ENCODE measurements at regions not wholly inside any gene's neighbourhood (a gene's known extent, or its start where the extent isn't known, plus 50 kb on each side); places are given as distances from the start of the nearest gene placed in this dataset.
A peak's percentile ranks its signal among the peaks of the same experiment; 100 is the strongest.

GRCh38 chr22:34880662-34881061 lies 185.3 kb upstream of the ISX start:
- no peak for DNase-seq

- DNase-seq: no peak
Observed at GRCh38 chr22:34881453-34881852, 184.5 kb upstream of the ISX start.

GRCh38 chr22:34885852-34886251 lies 180.1 kb upstream of the ISX start:
- DNase-seq: no peak

GRCh38 chr22:34886391-34886790 lies 179.6 kb upstream of the ISX start:
- no peak for DNase-seq

- no peak for DNase-seq
Observed at GRCh38 chr22:34886812-34887211, 179.1 kb upstream of the ISX start.

GRCh38 chr22:34897126-34897525 lies 168.8 kb upstream of the ISX start:
- no peak for DNase-seq

- DNase-seq: no peak
Observed at GRCh38 chr22:34902335-34902734, 163.6 kb upstream of the ISX start.

- no peak for DNase-seq
Observed at GRCh38 chr22:34903416-34903815, 162.5 kb upstream of the ISX start.

GRCh38 chr22:34904486-34904885 lies 161.5 kb upstream of the ISX start:
- no peak for DNase-seq

GRCh38 chr22:34913826-34914225 lies 152.1 kb upstream of the ISX start:
- no peak for DNase-seq

- DNase-seq: no peak
Observed at GRCh38 chr22:34914846-34915245, 151.1 kb upstream of the ISX start.

- DNase-seq: no peak
Observed at GRCh38 chr22:34917239-34917638, 148.7 kb upstream of the ISX start.

GRCh38 chr22:34931026-34931425 lies 134.9 kb upstream of the ISX start:
- no peak for DNase-seq

- DNase-seq: no peak
Observed at GRCh38 chr22:34934261-34934660, 131.7 kb upstream of the ISX start.

GRCh38 chr22:34943830-34944229 lies 122.1 kb upstream of the ISX start:
- DNase-seq: no peak

- no peak for DNase-seq
Observed at GRCh38 chr22:34946339-34946985, 119.5 kb upstream of the ISX start.

GRCh38 chr22:34950489-34950888 lies 115.5 kb upstream of the ISX start:
- DNase-seq: peak in 3 of 56 donors; percentile 1 to 17 (median 3)

- no peak for DNase-seq
Observed at GRCh38 chr22:34951212-34951611, 114.7 kb upstream of the ISX start.

- no peak for DNase-seq
Observed at GRCh38 chr22:34960005-34960404, 106.0 kb upstream of the ISX start.

GRCh38 chr22:34966980-34967565 lies 98.9 kb upstream of the ISX start:
- no peak for DNase-seq

- DNase-seq: no peak
Observed at GRCh38 chr22:34969001-34969790, 96.8 kb upstream of the ISX start.

- DNase-seq: no peak
Observed at GRCh38 chr22:34971456-34971855, 94.5 kb upstream of the ISX start.

Data from nucleus accumbens (tissue), 56 donors.